ENCODE measurements at regions not wholly inside any gene's neighbourhood (a gene's known extent, or its start where the extent isn't known, plus 50 kb on each side); places are given as distances from the start of the nearest gene placed in this dataset.

DNA sequence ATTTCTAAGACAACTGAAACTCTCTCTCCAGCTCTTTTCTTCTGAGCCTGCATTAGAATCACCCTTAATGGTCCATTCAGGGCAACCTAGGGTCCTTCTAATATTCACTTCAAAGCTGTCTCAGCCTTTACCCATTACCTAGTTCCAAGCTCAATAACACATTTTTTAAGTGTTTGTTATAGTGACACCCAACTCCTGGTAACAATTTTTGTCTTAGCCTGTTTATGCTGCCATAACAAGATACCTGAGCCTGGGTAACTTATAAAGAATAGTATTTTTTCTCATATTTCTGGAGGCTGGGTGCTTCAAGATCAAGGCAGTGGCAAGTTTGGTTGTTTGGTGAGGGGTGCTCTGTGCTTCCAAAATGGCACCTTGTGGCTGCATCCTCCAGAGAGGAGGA, 531.5 kb upstream of the USP24 start (continued):
- TF ChIP-seq, protein P1, sequence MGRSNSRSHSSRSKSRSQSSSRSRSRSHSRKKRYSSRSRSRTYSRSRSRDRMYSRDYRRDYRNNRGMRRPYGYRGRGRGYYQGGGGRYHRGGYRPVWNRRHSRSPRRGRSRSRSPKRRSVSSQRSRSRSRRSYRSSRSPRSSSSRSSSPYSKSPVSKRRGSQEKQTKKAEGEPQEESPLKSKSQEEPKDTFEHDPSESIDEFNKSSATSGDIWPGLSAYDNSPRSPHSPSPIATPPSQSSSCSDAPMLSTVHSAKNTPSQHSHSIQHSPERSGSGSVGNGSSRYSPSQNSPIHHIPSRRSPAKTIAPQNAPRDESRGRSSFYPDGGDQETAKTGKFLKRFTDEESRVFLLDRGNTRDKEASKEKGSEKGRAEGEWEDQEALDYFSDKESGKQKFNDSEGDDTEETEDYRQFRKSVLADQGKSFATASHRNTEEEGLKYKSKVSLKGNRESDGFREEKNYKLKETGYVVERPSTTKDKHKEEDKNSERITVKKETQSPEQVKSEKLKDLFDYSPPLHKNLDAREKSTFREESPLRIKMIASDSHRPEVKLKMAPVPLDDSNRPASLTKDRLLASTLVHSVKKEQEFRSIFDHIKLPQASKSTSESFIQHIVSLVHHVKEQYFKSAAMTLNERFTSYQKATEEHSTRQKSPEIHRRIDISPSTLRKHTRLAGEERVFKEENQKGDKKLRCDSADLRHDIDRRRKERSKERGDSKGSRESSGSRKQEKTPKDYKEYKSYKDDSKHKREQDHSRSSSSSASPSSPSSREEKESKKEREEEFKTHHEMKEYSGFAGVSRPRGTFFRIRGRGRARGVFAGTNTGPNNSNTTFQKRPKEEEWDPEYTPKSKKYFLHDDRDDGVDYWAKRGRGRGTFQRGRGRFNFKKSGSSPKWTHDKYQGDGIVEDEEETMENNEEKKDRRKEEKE (IDR thresholded peaks at IDR 0.05), result no peak
- TF ChIP-seq CREM (IDR thresholded peaks at IDR 0.05; ENCODE audit: low read depth), result no peak
- TF ChIP-seq NR2C1 (IDR thresholded peaks at IDR 0.05), result no peak

DNA sequence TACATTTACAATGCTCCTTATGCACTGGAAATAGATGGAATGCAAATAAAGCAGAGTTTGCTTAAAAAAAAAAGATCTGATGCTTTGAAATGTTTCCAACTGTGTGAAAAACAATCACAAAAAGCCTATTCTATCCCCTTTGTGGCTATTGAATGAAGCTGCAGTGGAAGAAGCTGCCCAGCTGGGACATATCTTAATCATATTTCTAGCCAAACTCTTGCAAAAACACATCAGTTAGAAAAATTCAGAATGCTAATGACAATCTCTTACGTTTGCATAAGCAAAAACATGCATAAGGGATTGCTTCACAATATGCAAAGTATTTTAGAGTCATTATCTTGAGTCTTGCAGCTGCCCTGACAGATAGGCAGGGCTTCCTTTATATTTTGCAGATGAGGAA, 526.4 kb upstream of the USP24 start:
- no peak for FAIRE-seq
- BruUV-seq (replicated peaks), result no TSS peak
- ChIA-PET POLR2A (interaction anchor here (0.5 kb wide), 1 partner anchor 858 kb away, joined by 4 read pairs; no protein-coding TSS in a partner anchor), RAD21 (ENCODE audit: unreplicated experiment) (no interaction called here), SMC1A (ENCODE audit: uncharacterized antibody, unreplicated experiment) (no interaction called here), CTCF (no interaction called here)
- in situ Hi-C loops (cut with MboI) (no loop called here), intact Hi-C loops (cut with micrococcal nuclease; ENCODE audit: unreplicated experiment) (no loop called here)
- Histone ChIP-seq H3K9me3 (replicated peaks; ENCODE audit: control insufficient read depth, insufficient read depth, low read length) (no peaks in the 10 kb centered on the region), H4K20me1 (ENCODE audit: control insufficient read depth, insufficient read depth) (no peaks in the 10 kb centered on the region), H3K27ac (ENCODE audit: control insufficient read depth, insufficient read depth) (no peak overlapping the region), H3K4me1 (ENCODE audit: control insufficient read depth, insufficient read depth, low read length) (no peaks in the 10 kb centered on the region), H3K9ac (ENCODE audit: control insufficient read depth, insufficient read depth, low read length) (no peak overlapping the region), H3K79me2 (ENCODE audit: control insufficient read depth, insufficient read depth, low read length) (no peaks in the 10 kb centered on the region), H2AFZ (ENCODE audit: control insufficient read depth, low read depth, low read length) (no peak overlapping the region), H3K36me3 (ENCODE audit: control insufficient read depth in 2 of 2, insufficient read depth in 2 of 2, low read length in 1 of 2) (no peaks in the 10 kb centered on the region), H3K4me3 (no peak overlapping the region), H3K4me2 (ENCODE audit: control insufficient read depth, insufficient read depth) (no peak overlapping the region), H3K27me3 (replicated peaks in 1 of 2; ENCODE audit: control insufficient read depth in 2 of 2, insufficient read depth in 2 of 2, low read length in 1 of 2) (no peaks in the 10 kb centered on the region)
- ATAC-seq, result no peak
- TF ChIP-seq POLR2AphosphoS2 (IDR thresholded peaks at IDR 0.05; ENCODE audit: low read depth, low read length) (no peak), TCF3 (IDR thresholded peaks at IDR 0.05; ENCODE audit: borderline replicate concordance, insufficient read depth, low read depth, low read length) (no peak), ZNF24 (IDR thresholded peaks at IDR 0.05) (no peak), SUPT20H (IDR thresholded peaks at IDR 0.05; ENCODE audit: borderline replicate concordance, control insufficient read depth, low read depth, low read length) (no peak), SRF (IDR thresholded peaks at IDR 0.05; ENCODE audit: low read depth in 2 of 2, low read length in 2 of 2) (no peak), GATAD2B (conservative IDR thresholded peaks at IDR 0.05; ENCODE audit: low read depth) (no peak), KAT2A (conservative IDR thresholded peaks at IDR 0.05; ENCODE audit: control insufficient read depth, low read depth, low read length) (no peak), NFYB (IDR thresholded peaks at IDR 0.05; ENCODE audit: insufficient read depth, low read depth, low read length) (no peak), CEBPB (IDR thresholded peaks at IDR 0.05; ENCODE audit: borderline replicate concordance in 1 of 2, low read depth in 2 of 2, low read length in 2 of 2) (no peak)
- TF ChIP-seq, protein P2, sequence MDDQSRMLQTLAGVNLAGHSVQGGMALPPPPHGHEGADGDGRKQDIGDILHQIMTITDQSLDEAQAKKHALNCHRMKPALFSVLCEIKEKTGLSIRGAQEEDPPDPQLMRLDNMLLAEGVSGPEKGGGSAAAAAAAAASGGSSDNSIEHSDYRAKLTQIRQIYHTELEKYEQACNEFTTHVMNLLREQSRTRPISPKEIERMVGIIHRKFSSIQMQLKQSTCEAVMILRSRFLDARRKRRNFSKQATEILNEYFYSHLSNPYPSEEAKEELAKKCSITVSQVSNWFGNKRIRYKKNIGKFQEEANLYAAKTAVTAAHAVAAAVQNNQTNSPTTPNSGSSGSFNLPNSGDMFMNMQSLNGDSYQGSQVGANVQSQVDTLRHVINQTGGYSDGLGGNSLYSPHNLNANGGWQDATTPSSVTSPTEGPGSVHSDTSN (IDR thresholded peaks at IDR 0.05; ENCODE audit: insufficient replicate concordance, low read depth, low read length), result no peak
- TF ChIP-seq, protein P3, sequence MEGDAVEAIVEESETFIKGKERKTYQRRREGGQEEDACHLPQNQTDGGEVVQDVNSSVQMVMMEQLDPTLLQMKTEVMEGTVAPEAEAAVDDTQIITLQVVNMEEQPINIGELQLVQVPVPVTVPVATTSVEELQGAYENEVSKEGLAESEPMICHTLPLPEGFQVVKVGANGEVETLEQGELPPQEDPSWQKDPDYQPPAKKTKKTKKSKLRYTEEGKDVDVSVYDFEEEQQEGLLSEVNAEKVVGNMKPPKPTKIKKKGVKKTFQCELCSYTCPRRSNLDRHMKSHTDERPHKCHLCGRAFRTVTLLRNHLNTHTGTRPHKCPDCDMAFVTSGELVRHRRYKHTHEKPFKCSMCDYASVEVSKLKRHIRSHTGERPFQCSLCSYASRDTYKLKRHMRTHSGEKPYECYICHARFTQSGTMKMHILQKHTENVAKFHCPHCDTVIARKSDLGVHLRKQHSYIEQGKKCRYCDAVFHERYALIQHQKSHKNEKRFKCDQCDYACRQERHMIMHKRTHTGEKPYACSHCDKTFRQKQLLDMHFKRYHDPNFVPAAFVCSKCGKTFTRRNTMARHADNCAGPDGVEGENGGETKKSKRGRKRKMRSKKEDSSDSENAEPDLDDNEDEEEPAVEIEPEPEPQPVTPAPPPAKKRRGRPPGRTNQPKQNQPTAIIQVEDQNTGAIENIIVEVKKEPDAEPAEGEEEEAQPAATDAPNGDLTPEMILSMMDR (IDR thresholded peaks at IDR 0.05 in 2 of 3, conservative IDR thresholded peaks at IDR 0.05 in 1 of 3; ENCODE audit: control insufficient read depth in 2 of 3, extremely low read depth in 1 of 3, insufficient read depth in 1 of 3, low read depth in 3 of 3, low read length in 3 of 3), result no peak
- whole genome bisulfite sequencing (ENCODE audit: insufficient coverage, insufficient replicate concordance, low lambda C conversion rate, missing lambda C conversion rate), result 0% methylated on average over 1 of the region's 1 CpG
- no peak for DNase-seq (ENCODE audit: low read depth, low spot score)
